HG02623 (cell line): ENCODE measurements at regions not wholly inside any gene's neighbourhood (a gene's known extent, or its start where the extent isn't known, plus 50 kb on each side); places are given as distances from the start of the nearest gene placed in this dataset.
"Not testable (repeated sequence)": the region's sequence is repeated elsewhere in the genome, so short reads cannot be mapped to it uniquely, and the experiment has no call there.

Source experiments
- ATAC-seq: cut with Tn5 transposase; IDR thresholded peaks from one replicate; pipeline ENCODE4 v1.9.1; 2021; ENCODE audit warnings: moderate library complexity; ENCODE audit not compliant: unreplicated experiment

GRCh38 chr4:12126474-12126873, 697.8 kb upstream of the HS3ST1 start:
- ATAC-seq, result no peak

- ATAC-seq, result no peak
Observed at GRCh38 chr4:12124138-12124537, 695.4 kb upstream of the HS3ST1 start.

DNA sequence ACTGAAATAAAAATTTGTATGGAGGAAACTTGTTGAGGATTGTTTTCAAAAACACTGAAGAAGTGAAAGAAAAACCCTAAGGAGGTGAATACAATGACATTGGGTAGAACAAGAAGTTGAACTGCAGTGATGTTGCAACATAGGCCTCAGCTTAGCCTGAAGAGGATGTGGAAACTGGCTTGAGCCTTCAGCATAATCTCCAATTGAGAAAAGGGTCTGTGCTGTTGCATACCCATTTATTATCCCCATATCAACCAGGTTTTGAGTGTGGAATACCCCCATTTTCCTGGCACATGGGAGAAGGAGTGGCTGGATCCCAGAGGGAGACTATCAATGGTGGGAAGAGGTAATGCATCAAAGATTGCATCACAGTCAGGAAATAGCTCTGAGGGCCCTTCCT, 695.0 kb upstream of the HS3ST1 start:
- no peak for ATAC-seq

- ATAC-seq, result no peak
Observed at GRCh38 chr4:12122316-12122715, 693.6 kb upstream of the HS3ST1 start.

DNA sequence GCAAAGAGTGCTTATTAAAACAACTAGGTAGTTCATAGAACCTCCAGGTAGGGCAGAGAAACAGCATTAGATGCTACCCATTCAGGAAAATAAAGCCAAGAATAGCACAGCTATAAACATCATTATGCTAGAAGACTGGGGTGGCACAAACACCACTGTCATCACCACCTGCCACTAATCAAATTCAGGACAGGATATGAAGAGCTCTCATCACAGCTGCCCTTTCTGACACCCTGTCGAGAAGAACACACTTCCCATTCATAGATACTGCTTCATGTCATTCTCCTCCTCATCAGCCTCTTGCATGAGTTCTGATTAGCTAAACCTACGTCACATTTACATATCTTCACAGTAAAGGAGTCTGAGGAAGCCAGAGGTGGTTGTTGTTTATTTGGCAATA, 692.3 kb upstream of the HS3ST1 start:
- no peak for ATAC-seq

DNA sequence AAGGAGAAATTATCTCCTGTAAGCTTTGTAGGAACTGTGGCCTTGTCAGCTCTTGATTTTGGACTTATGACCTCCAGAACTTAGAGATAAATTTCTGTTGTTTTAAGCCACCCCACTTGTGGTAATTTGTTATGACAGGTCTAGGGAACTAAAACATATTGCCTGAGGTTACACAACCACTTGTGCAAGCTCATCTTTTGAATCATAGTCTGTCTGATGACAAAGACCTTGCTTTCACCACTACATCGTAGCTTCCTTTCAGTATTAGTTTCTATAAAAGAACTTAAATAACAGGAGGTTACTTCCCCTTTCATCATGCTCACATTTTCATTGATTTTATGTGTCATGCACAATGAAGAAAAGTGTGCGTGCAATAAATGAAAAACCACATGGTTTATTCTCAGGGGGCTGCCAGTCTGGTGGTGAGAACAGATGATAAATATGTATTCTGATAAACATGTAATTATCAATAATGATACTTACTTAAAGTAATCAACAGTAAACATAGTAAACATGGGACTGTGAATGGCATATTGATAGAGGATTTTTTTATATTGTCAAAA, 690.0 kb upstream of the HS3ST1 start:
- ATAC-seq, result peak; percentile 89

DNA sequence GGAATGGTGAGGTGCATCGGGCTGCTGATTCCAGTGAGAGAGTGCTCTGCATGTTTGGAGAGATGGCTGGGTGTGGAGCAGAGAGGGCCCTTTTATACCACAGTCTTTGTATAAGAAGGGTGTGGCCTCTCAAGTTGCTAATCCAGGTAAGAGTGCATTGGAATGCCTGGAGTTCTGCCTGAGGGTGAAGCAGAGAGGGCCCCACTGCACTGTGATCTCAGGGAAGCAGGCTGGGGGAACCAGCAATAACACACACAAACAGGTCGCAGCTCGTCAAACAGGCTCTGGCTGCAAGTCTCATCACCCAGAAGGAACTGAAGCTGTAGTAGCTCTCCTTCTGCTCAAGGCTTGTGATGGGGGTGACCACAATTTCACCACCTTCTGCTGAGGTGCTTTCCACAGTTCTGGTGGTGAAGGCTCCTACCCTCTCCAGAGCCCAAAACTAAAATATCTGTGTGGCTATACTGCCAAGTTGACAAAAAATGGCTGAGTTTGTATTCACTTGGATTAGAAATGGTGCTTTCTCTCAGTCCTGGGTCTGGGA, 687.4 kb upstream of the HS3ST1 start:
- ATAC-seq, result peak; percentile 37

GRCh38 chr4:12110627-12111026, 681.9 kb upstream of the HS3ST1 start:
- ATAC-seq, result no peak

GRCh38 chr4:12109056-12109455, 680.4 kb upstream of the HS3ST1 start:
- not testable (repeated sequence) for ATAC-seq

DNA sequence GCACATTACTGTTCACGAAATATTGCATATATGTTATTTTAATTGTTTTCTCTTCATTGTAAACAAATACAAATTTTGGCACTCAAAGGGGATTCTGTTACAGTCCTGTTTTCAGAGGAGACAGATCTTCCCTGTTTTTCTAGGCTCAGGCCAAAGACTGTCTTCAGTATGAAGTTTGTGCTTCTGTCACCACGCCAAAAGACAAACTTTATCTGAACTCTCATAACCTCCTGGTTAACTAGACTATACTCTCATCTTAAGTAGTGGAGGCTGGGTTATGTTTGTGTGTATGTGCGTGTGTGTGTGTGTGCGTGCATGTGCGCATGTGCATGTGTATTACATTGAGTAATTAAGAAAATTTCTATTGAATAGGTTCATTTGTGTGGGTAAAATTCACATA, 676.8 kb upstream of the HS3ST1 start:
- ATAC-seq, result no peak

DNA sequence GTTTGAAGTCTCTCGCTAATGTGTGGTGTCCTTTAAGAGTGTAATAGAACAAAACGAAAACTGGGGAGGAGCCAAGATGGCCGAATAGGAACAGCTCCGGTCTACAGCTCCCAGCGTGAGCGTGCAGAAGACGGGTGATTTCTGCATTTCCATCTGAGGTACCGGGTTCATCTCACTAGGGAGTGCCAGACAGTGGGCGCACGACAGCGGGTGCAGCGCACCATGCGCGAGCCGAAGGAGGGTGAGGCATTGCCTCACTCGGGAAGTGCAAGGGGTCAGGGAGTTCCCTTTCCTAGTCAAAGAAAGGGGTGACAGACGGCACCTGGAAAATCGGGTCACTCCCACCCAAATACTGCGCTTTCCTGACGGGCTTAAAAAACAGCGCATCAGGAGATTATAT, 661.2 kb upstream of the HS3ST1 start:
- not testable (repeated sequence) for ATAC-seq

DNA sequence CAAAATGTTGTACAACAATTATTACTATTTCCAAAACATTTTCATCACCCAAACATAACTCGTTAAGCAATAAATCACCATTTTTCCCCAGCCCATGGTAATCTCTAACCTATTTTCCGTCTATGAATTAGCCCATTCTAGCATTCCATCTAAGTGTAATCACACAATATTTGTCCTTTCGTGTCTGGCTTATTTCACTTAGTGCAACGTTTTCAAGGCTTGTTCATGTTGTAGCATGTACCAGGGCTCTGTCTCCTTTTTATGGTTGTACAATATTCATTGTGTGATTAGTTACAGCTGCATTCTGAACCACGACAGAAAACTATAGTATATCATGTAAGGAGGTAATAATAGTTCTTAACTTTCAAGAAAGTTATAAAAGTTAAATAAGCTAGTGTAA, 656.0 kb upstream of the HS3ST1 start:
- no peak for ATAC-seq

- ATAC-seq, result no peak
Observed at GRCh38 chr4:12071316-12071715, 642.6 kb upstream of the HS3ST1 start.

GRCh38 chr4:12053966-12054365, 625.3 kb upstream of the HS3ST1 start:
- ATAC-seq, result no peak

DNA sequence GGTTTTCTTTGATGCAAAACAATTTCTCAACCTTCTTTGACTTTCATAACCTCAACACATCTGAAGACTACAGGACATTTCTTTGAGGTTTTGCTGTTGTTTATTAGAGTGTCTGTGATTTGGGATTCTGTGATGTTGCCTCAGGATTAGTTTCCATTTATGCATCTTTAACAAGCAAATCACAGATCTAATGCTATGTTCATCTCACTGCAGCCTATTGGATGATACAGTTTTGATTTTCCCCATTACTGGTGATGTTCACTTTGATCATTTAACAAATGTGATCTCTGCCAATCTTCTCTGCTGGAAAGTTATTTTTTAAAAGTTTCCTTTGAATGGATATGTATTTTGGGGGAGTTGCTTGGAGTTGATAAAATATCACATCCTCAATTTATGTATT, 624.9 kb upstream of the HS3ST1 start:
- no peak for ATAC-seq

GRCh38 chr4:12050357-12050756, 621.7 kb upstream of the HS3ST1 start:
- no peak for ATAC-seq

GRCh38 chr4:12042818-12043217, 614.1 kb upstream of the HS3ST1 start:
- ATAC-seq, result no peak

- ATAC-seq, result no peak
Observed at GRCh38 chr4:12041828-12042227, 613.1 kb upstream of the HS3ST1 start.

DNA sequence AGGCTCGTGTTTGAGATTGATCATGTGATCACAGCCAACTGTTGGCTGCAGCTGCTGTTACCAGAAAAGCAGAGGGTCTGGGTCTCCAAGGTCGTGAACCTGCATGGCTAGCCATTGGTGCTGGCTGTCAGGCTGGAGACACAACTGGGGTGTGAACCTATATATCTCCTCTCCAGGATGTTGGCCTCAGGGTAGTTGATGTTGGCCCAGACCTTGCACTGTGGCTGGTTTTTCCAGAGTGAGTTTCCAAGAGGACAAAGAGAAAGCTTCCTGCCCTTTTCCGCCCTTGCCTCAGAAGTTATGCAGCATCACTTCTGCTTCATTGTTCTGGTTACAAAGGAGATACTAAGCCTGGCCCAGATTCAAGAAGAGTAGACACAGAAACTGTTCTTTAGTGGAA, 607.8 kb upstream of the HS3ST1 start:
- ATAC-seq, result no peak

DNA sequence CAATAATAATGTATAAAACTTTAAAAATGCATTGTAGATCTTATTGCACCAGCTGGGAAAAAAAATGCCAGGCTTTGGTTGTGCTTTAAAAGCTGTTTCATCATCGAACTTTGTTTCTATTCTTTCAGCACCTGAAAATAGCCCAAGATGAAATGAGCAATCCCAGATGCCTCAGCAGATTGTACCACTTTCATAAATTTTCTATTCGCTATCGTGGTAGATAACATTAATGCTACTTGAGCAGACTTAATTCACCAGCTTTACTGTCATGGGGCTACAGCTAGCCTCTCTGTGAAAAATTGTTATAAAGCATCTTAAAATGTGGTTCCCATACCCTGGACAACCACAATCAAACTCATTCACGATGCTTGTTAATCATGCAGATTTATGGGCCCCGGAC, 599.6 kb upstream of the HS3ST1 start:
- no peak for ATAC-seq

- no peak for ATAC-seq
Observed at GRCh38 chr4:12022409-12022808, 593.7 kb upstream of the HS3ST1 start.

GRCh38 chr4:12016729-12017128, 588.0 kb upstream of the HS3ST1 start:
- ATAC-seq, result no peak

GRCh38 chr4:12005471-12005870, 576.8 kb upstream of the HS3ST1 start:
- no peak for ATAC-seq
